Stomach (tissue), 8 donors: ENCODE measurements at regions not wholly inside any gene's neighbourhood (a gene's known extent, or its start where the extent isn't known, plus 50 kb on each side); places are given as distances from the start of the nearest gene placed in this dataset.

Source experiments
- DNase-seq, 2 donors: peaks; one replicate each; pipeline versions ENCODE4 v3.0.0 to v3.0.0-alpha.2; 2013 to 2019
- H3K27ac ChIP-seq, 5 donors: fragments of 200-600 bp in 4 of 5; sonication (generic) in 4 of 5; one replicate each; pipeline ENCODE4 v1.5.1; 2013 to 2019; ENCODE audit warnings: mild to moderate bottlenecking in 1 of 5, moderate library complexity in 1 of 5
- H3K27me3 ChIP-seq, 3 donors: fragments of 200-600 bp; sonication (generic); one replicate each; pipeline ENCODE4 v1.5.1; 2017 to 2019; ENCODE audit warnings: mixed run types in 1 of 3
- H3K36me3 ChIP-seq, 4 donors: fragments of 200-600 bp; sonication (generic); 1 replicate in 3 of 4; 2 replicates in 1 of 4; pipeline ENCODE4 v1.5.1; 2016 to 2019
- H3K4me1 ChIP-seq, 4 donors: fragments of 200-600 bp; sonication (generic); one replicate each; pipeline ENCODE4 v1.5.1; 2016 to 2019
- H3K4me3 ChIP-seq, 4 donors: fragments of 200-600 bp; sonication (generic) in 3 of 4; one replicate each; pipeline ENCODE4 v1.5.1; 2016 to 2019; ENCODE audit warnings: mild to moderate bottlenecking in 1 of 4
- H3K9me3 ChIP-seq, 4 donors: fragments of 200-600 bp; sonication (generic); one replicate each; pipeline ENCODE4 v1.5.1; 2016 to 2019
- EP300 ChIP-seq: sonication (generic); formaldehyde crosslinking; IDR thresholded peaks from one replicate; pipeline ENCODE4 v1.6.1; 2017; ENCODE audit warnings: antibody characterized with exemption
- POLR2A ChIP-seq, 4 donors: fragments of 450-650 bp; IDR thresholded peaks; one replicate each; pipeline ENCODE4 v1.6.1; 2016; ENCODE audit warnings: antibody characterized with exemption in 4 of 4, control low read depth in 2 of 4, mild to moderate bottlenecking in 1 of 4, moderate library complexity in 1 of 4
- POLR2AphosphoS5 ChIP-seq, 3 donors: sonication (generic); formaldehyde crosslinking; IDR thresholded peaks; one replicate each; pipeline ENCODE4 v1.6.1; 2016; ENCODE audit warnings: antibody characterized with exemption in 3 of 3
- WGBS, 5 donors: extraction: QIAGEN DNeasy Blood & Tissue Kit in 3 of 5; methylation state at CpG; one replicate each; pipeline versions ENCODE4 v1.1.5 to v1.1.7; 2013 to 2018; 5-methylcytosine and 5-hydroxymethylcytosine counted together
- intact Hi-C: fragments of 100-400 bp; cut with DNase I; formaldehyde crosslinking; loops from one replicate; pipeline ENCODE4 v1.15.1; 2023; ENCODE audit warnings: low total_unique reads
- TF ChIP-seq, protein P1 (sequence below), 7 experiments: fragments of 450-650 bp in 4 of 7; fragments of 200-600 bp in 3 of 7; sonication (generic) in 3 of 7; IDR thresholded peaks; one replicate each; pipeline ENCODE4 v1.5.1; 2016 to 2019; ENCODE audit warnings: antibody characterized with exemption in 7 of 7, control low read depth in 2 of 7, mild to moderate bottlenecking in 1 of 7
- donor health status: healthy with polysubstance abuse.
- donor health status: Bipolar disorder and iron deficiency.
- donor health status: healthy.

- DNase-seq, result no peak
- Histone ChIP-seq H3K27ac (no peak overlapping the region), H3K36me3 (no peaks in the 10 kb centered on the region), H3K9me3 (no peaks in the 10 kb centered on the region), H3K27me3 (no peaks in the 10 kb centered on the region), H3K4me3 (no peak overlapping the region), H3K4me1 (no peaks in the 10 kb centered on the region)
- intact Hi-C loops, result no loop called here
- TF ChIP-seq EP300 (no peak), POLR2A (IDR thresholded peaks at IDR 0.05) (no peak), POLR2AphosphoS5 (IDR thresholded peaks at IDR 0.05) (no peak)
- TF ChIP-seq, protein P1, sequence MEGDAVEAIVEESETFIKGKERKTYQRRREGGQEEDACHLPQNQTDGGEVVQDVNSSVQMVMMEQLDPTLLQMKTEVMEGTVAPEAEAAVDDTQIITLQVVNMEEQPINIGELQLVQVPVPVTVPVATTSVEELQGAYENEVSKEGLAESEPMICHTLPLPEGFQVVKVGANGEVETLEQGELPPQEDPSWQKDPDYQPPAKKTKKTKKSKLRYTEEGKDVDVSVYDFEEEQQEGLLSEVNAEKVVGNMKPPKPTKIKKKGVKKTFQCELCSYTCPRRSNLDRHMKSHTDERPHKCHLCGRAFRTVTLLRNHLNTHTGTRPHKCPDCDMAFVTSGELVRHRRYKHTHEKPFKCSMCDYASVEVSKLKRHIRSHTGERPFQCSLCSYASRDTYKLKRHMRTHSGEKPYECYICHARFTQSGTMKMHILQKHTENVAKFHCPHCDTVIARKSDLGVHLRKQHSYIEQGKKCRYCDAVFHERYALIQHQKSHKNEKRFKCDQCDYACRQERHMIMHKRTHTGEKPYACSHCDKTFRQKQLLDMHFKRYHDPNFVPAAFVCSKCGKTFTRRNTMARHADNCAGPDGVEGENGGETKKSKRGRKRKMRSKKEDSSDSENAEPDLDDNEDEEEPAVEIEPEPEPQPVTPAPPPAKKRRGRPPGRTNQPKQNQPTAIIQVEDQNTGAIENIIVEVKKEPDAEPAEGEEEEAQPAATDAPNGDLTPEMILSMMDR (IDR thresholded peaks at IDR 0.05), result no peak
Measured at GRCh38 chr3:106381939-106382335, 513.1 kb upstream of the CBLB start.

GRCh38 chr3:106386050-106386449 is 517.2 kb upstream of the CBLB start:
- Histone ChIP-seq H3K4me3 (no peak overlapping the region), H3K9me3 (no peaks in the 10 kb centered on the region), H3K27ac (no peak overlapping the region), H3K27me3 (no peaks in the 10 kb centered on the region), H3K36me3 (no peaks in the 10 kb centered on the region), H3K4me1 (no peaks in the 10 kb centered on the region)
- WGBS, 5 donors, result 72 to 84% (median 80%) methylated on average over 3 of the region's 3 CpGs
- DNase-seq, result no peak
- TF ChIP-seq, protein P1 (IDR thresholded peaks at IDR 0.05), result no peak
- TF ChIP-seq EP300, result no peak
- TF ChIP-seq POLR2A (IDR thresholded peaks at IDR 0.05), result no peak
- no peak for TF ChIP-seq POLR2AphosphoS5 (IDR thresholded peaks at IDR 0.05)
- intact Hi-C loops, result no loop called here

DNA sequence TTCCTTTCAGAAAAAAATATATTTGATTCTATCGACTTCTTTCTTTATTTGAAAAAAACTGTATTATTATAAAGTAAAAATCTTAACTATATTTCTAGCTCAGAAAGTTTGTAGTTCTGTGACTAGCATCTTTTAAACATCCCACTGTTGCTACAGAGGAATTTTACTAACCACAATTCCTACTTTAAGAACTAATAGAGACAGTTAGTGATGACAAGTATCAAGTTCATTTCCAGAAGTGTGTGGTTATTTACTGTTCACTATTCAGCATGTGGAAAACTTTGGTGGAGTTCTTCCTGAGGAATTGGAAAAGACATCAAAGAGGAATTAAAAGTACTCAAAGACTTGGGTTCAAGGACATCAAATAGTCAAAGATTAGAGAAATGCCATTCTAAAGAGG is 524.1 kb upstream of the CBLB start:
- no peaks in the 10 kb centered on the region for H3K9me3 ChIP-seq
- DNase-seq, result no peak
- H3K4me3 ChIP-seq, result no peak overlapping the region
- H3K36me3 ChIP-seq, result no peaks in the 10 kb centered on the region
- intact Hi-C loops, result no loop called here
- no peaks in the 10 kb centered on the region for H3K27me3 ChIP-seq
- H3K4me1 ChIP-seq, result no peaks in the 10 kb centered on the region
- 85 to 100% (median 90%) methylated on average over 1 of the region's 1 CpG for whole genome bisulfite sequencing, 5 donors
- no peak overlapping the region for H3K27ac ChIP-seq
- TF ChIP-seq EP300 (no peak), POLR2A (IDR thresholded peaks at IDR 0.05) (no peak), POLR2AphosphoS5 (IDR thresholded peaks at IDR 0.05) (no peak)
- TF ChIP-seq, protein P1 (IDR thresholded peaks at IDR 0.05), result no peak

GRCh38 chr3:106397006-106397405 is 528.2 kb upstream of the CBLB start:
- no peak overlapping the region for H3K4me3 ChIP-seq
- H3K27ac ChIP-seq, result no peak overlapping the region
- H3K4me1 ChIP-seq, result no peaks in the 10 kb centered on the region
- H3K36me3 ChIP-seq, result no peaks in the 10 kb centered on the region
- TF ChIP-seq POLR2AphosphoS5 (IDR thresholded peaks at IDR 0.05) (no peak), POLR2A (IDR thresholded peaks at IDR 0.05) (no peak), EP300 (no peak)
- TF ChIP-seq, protein P1 (IDR thresholded peaks at IDR 0.05), result no peak
- no peak for DNase-seq
- intact Hi-C loops, result no loop called here
- no peaks in the 10 kb centered on the region for H3K27me3 ChIP-seq
- H3K9me3 ChIP-seq, result no peaks in the 10 kb centered on the region
- 87 to 96% (median 91%) methylated on average over 2 of the region's 2 CpGs for WGBS, 5 donors
